Parathyroid adenoma (tissue), 2 donors: ENCODE measurements at regions not wholly inside any gene's neighbourhood (a gene's known extent, or its start where the extent isn't known, plus 50 kb on each side); places are given as distances from the start of the nearest gene placed in this dataset.

Experiments
- H2AFZ ChIP-seq: fragments of 300-600 bp; sonication (generic); one replicate; pipeline ENCODE4 v1.7.0; 2017; ENCODE audit warnings: antibody characterized with exemption, mild to moderate bottlenecking
- H3K27ac ChIP-seq: fragments of 300-600 bp; sonication (generic); one replicate; pipeline ENCODE4 v1.7.0; 2017
- H3K27me3 ChIP-seq: fragments of 300-600 bp; sonication (generic); one replicate; pipeline ENCODE4 v1.7.0; 2017; ENCODE audit warnings: low read length; ENCODE audit not compliant: control insufficient read depth, insufficient read depth
- H3K36me3 ChIP-seq: fragments of 300-600 bp; sonication (generic); one replicate; pipeline ENCODE4 v1.7.0; 2017; ENCODE audit warnings: low read length; ENCODE audit not compliant: control insufficient read depth, insufficient read depth
- H3K4me1 ChIP-seq: fragments of 300-600 bp; sonication (generic); one replicate; pipeline ENCODE4 v1.7.0; 2017; ENCODE audit warnings: control low read depth
- H3K4me2 ChIP-seq: fragments of 300-600 bp; sonication (generic); one replicate; pipeline ENCODE4 v1.7.0; 2017; ENCODE audit warnings: low read length
- H3K4me3 ChIP-seq: fragments of 300-600 bp; sonication (generic); one replicate; pipeline ENCODE4 v1.7.0; 2017; ENCODE audit warnings: low read depth, low read length
- H3K79me2 ChIP-seq: fragments of 300-600 bp; sonication (generic); one replicate; pipeline ENCODE4 v1.7.0; 2017; ENCODE audit warnings: control low read depth
- H3K9ac ChIP-seq: fragments of 300-600 bp; sonication (generic); one replicate; pipeline ENCODE4 v1.7.0; 2017; ENCODE audit warnings: mild to moderate bottlenecking
- H3K9me3 ChIP-seq: fragments of 300-600 bp; sonication (generic); one replicate; pipeline ENCODE4 v1.7.0; 2017; ENCODE audit warnings: low read length; ENCODE audit not compliant: control insufficient read depth
- TF ChIP-seq, protein P1 (sequence below): fragments of 300-600 bp; sonication (generic); IDR thresholded peaks from one replicate; pipeline ENCODE4 v1.7.0; 2017; ENCODE audit warnings: antibody characterized with exemption, mild to moderate bottlenecking
- donor health status: primary hyperparathyroidism.

GRCh38 chr14:50037240-50037639 is 79.1 kb downstream of the VCPKMT start:
- H3K4me1 ChIP-seq, result peaks cover 21% of the 10 kb centered on the region
- no peaks in the 10 kb centered on the region for H3K27me3 ChIP-seq
- H3K36me3 ChIP-seq, result no peaks in the 10 kb centered on the region
- TF ChIP-seq, protein P1, sequence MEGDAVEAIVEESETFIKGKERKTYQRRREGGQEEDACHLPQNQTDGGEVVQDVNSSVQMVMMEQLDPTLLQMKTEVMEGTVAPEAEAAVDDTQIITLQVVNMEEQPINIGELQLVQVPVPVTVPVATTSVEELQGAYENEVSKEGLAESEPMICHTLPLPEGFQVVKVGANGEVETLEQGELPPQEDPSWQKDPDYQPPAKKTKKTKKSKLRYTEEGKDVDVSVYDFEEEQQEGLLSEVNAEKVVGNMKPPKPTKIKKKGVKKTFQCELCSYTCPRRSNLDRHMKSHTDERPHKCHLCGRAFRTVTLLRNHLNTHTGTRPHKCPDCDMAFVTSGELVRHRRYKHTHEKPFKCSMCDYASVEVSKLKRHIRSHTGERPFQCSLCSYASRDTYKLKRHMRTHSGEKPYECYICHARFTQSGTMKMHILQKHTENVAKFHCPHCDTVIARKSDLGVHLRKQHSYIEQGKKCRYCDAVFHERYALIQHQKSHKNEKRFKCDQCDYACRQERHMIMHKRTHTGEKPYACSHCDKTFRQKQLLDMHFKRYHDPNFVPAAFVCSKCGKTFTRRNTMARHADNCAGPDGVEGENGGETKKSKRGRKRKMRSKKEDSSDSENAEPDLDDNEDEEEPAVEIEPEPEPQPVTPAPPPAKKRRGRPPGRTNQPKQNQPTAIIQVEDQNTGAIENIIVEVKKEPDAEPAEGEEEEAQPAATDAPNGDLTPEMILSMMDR, result no peak
- no peak overlapping the region for H3K4me2 ChIP-seq
- H3K9me3 ChIP-seq, result no peaks in the 10 kb centered on the region
- no peak overlapping the region for H3K9ac ChIP-seq
- no peak overlapping the region for H3K27ac ChIP-seq
- H3K4me3 ChIP-seq, result no peak overlapping the region
- no peaks in the 10 kb centered on the region for H3K79me2 ChIP-seq
- no peak overlapping the region for H2AFZ ChIP-seq

DNA sequence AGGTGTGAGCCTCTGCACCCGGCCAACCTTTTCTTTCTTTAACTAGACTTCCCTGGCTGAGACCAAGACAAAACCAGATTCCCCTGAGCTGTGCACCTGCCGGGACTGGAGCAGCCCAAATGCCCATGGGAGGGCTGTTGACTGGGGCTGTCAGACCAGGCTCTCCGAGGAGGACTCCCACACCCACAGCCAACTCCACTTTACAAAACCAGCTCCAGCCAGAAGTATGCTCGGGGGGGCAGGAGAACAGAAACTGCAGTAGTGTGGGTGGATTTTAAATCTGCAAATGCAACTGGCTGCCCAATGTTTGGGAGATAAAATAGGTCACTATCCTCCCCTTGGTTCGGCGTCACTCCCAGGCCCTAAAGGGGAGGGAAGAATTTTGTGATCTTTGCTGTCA is 78.5 kb downstream of the VCPKMT start:
- no peak overlapping the region for H3K4me3 ChIP-seq
- TF ChIP-seq, protein P1, result no peak
- no peaks in the 10 kb centered on the region for H3K36me3 ChIP-seq
- H3K27ac ChIP-seq, result no peak overlapping the region
- no peak overlapping the region for H2AFZ ChIP-seq
- H3K79me2 ChIP-seq, result no peaks in the 10 kb centered on the region
- no peak overlapping the region for H3K9ac ChIP-seq
- peaks cover 20% of the 10 kb centered on the region for H3K4me1 ChIP-seq
- no peak overlapping the region for H3K4me2 ChIP-seq
- H3K27me3 ChIP-seq, result no peaks in the 10 kb centered on the region
- H3K9me3 ChIP-seq, result no peaks in the 10 kb centered on the region

DNA sequence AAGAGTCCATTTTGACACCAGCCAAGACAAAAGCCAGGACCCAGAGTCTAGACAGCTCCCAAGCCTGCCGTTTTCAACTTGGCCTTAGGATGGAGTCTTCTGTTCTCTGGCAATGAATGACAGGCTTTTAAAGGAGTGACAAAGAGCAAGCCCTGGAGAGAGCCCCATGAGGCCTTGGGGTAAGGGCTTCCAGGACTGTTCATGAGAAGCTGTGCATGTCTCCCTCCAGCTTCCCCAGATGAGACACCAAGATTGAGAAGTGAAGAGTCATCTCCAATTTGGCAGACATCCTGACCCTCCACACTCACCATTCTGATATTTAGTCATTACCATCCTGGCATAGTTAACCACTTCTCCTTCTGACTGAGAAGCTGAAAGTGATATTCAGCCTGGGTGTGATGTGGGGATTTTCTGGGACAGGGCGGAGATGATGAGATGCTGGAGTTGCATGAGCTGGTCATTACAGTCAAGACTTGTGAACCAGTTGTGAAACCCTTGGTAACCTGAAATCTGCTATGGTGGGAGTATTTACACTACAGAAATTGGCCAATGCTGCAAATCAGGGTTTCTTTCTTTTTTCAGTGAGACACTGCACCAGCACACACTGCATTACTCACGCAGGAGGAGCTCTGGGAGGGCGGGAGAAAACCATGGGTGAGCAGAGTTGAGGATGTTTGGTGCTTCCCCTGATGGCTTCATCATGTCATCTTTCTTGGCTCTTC is 77.8 kb downstream of the VCPKMT start:
- H3K9me3 ChIP-seq, result no peaks in the 10 kb centered on the region
- H3K4me1 ChIP-seq, result peaks cover 20% of the 10 kb centered on the region
- H2AFZ ChIP-seq, result no peak overlapping the region
- H3K4me3 ChIP-seq, result no peak overlapping the region
- TF ChIP-seq, protein P1, result no peak
- H3K9ac ChIP-seq, result no peak overlapping the region
- H3K79me2 ChIP-seq, result no peaks in the 10 kb centered on the region
- no peaks in the 10 kb centered on the region for H3K36me3 ChIP-seq
- no peak overlapping the region for H3K27ac ChIP-seq
- H3K27me3 ChIP-seq, result no peaks in the 10 kb centered on the region
- no peak overlapping the region for H3K4me2 ChIP-seq

- Histone ChIP-seq H3K4me3 (no peak overlapping the region), H3K79me2 (no peaks in the 10 kb centered on the region), H3K4me2 (no peak overlapping the region), H3K36me3 (no peaks in the 10 kb centered on the region), H3K9ac (no peak overlapping the region), H3K4me1 (peaks cover 21% of the 10 kb centered on the region), H2AFZ (no peak overlapping the region), H3K27ac (no peak overlapping the region), H3K9me3 (no peaks in the 10 kb centered on the region), H3K27me3 (no peaks in the 10 kb centered on the region)
- TF ChIP-seq, protein P1, result no peak
Observed at GRCh38 chr14:50039120-50039517, 77.3 kb downstream of the VCPKMT start.
